Stimulated activated CD4-positive, alpha-beta T cell treated with anti-CD3 and anti-CD28 coated beads, Interleukin-12 subunit alpha, Interleukin-12 subunit beta, amount 100 ng/mL, for 24 hours (primary cell): ENCODE measurements at regions not wholly inside any gene's neighbourhood (a gene's known extent, or its start where the extent isn't known, plus 50 kb on each side); places are given as distances from the start of the nearest gene placed in this dataset.

ENCODE experiments used
- DNase-seq, 2 experiments: peaks; one replicate each; pipeline ENCODE4 v3.0.0-alpha.2; 2020; ENCODE audit warnings: low read depth in 2 of 2

DNA sequence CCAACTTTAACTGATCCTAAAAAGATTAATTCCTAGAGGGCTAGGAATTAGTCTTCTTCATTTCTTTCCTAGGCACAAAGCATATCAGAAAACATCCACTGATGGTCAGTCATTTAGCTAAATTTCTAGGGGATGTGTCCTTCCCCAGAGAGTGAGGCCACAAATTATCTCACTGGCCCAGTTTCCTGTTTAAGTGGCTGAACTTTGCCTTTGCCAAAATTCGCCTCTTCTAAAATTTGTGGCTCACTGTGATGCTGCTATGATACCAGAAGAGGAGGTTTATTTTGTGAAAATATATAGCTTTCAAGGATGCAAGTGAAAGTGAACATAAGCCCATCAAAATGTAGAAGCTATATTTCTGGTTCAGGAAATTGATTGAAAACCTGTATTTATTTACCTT, 98.1 kb upstream of the FER start:
- DNase-seq: no peak

DNA sequence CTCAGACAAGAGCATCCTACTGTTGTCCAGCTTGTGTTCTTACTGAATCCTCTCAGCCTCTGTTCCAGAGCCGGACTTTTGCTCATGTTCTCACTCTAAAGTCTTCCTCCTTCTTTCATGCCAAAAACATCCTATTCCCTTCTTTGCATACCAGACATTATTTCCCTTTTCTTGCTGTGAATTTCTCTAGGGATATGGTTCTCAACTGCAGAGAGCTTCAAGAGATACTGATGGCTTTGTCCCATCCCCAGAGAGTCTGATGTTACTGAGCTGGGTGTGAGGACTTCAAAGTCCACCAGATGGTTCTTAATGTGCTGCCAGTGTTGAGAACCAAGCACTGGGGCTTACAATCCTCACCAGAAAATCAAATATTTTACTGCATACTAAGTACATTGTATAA, 98.6 kb upstream of the FER start:
- DNase-seq: no peak

DNA sequence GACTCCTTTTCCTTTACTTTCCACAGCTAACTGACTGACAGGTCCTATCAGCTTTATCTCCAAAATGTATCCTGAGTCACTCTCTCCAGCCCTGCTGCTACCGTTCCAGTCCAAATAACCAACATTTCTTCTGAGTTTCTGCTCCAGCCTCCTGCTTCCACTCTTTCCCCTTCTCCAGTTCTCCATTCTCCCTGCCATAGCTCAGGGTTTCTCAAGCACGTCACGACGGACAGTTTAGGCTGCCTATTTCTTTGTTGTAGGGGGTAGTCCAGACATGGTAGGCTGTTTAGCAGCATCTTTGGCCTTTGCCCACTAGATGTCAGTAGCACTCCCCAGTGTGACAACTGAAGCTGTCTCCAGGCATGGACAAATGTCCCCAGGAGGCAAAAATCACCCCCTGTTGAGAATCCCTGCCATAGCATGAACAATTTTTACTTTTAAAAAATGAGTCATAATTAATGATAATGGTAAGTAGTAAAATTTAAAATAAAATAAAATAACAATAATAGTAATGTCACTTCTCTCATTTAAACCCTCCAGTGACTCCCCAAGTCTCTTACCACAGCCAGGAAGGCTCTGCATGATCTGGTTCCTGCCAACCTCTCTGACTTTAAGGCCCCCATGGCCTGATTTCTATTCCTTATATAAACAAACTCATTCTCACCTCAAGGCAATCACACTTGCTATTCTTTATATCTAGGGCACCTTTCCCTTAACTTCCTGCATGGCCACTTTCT, 105.4 kb upstream of the FER start:
- DNase-seq: peak; percentile 5 to 46

DNA sequence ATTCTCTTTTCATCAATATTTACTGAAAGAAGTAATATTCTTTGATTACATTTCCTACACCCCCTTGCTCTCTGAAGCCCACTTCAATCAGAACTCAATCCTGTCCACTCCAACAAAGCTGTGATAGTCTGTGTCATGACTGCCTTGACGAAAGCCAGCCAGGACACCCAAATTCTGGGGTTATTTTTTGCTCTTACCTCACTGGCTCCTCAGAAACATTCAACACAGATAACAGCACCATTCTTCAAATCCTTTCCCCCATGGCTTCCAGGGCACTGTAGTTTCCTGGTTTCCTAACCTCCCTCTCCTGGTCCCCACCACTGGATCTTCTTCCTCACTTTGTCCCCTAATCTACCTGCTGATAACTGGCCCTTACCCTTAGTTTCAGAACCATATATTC, 106.1 kb upstream of the FER start:
- no peak for DNase-seq

DNA sequence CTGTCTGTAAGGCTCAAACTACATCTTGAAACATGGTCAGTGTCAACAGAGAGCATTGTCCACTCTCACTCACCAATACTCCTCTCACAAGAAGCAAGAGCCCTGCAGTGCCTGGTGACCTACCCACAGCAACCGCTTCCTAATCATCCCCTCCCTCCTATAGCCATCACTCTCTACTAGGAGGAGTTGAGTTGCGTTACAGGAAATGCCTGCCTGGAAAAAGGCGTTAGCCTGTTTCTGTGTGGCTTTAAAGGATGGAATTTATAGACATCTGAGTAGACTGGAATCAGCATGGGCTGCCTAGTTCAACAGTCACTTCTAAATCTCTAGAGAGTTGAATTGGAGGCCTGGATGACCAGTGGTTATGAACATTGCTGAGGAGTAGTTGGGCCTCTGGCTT, 108.3 kb upstream of the FER start:
- DNase-seq: no peak

DNA sequence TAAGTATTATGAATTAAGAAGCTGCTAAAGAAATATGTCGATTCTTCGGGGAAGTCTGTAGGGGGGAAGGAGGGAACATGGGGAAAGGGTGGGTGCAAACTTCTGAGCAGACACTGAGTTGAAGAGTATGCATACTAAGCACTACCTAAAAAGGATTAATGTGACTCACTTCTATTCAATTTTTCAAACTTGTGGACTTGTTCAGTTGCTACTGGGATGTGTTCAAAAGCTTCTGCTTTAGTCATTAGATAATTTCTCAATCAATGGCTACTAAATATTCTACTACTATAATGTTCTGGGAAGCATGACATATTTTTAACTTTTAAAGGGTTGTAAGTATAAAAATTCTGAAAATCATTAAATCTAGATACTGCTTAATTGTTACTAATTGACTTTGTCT, 109.7 kb upstream of the FER start:
- DNase-seq: no peak

DNA sequence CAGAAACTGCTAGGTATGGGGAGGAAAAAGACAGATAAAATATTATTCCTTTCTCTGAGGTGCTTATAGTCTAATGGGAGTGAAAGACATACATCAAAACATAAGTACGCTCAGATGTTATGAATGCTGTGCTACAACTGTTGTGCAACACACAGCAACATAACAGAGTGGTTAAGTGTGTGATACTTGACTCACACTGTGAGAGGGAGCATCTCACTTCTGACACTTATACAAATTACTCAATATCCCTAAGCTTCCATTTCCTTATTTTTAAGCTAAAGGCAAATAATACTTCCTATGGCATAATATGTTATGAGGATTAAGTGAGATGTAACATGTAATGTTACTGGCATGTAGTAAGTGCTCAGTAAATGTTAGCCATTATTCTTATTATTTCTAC, 110.6 kb upstream of the FER start:
- no peak for DNase-seq

DNA sequence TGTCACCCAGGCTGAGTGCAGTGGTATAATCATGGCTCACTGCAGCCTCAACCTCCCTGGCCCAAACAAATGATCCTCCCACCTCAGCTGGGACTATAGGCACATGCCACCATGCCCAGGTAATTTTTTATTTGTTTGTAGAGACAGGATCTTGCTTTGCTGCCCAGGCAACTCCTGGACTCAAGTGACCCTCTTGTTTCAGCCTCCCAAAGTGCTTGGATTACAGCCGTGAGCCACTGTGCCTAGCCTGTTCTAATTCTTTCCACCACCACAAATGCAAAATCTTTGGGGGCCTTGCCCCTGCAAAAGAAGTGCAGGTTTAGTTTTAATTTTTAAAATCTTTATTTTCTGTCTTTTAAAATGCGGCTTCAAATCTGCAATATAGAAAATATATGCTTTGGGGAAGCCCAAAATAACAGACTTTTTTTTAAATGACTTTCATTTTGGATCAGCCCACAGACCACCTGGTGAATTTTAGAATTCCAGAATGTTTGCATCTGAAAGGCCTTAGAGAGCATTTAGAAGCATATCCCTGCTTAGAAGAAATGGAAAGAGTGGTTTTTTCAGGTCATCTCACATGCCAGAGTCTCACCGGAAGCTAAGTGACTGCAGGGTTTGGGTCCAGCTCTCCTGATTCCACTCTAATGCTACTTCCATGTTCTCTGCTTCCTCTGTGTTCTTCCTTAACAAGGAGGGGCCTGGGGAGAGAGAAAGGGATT, 111.4 kb upstream of the FER start:
- DNase-seq: no peak

DNA sequence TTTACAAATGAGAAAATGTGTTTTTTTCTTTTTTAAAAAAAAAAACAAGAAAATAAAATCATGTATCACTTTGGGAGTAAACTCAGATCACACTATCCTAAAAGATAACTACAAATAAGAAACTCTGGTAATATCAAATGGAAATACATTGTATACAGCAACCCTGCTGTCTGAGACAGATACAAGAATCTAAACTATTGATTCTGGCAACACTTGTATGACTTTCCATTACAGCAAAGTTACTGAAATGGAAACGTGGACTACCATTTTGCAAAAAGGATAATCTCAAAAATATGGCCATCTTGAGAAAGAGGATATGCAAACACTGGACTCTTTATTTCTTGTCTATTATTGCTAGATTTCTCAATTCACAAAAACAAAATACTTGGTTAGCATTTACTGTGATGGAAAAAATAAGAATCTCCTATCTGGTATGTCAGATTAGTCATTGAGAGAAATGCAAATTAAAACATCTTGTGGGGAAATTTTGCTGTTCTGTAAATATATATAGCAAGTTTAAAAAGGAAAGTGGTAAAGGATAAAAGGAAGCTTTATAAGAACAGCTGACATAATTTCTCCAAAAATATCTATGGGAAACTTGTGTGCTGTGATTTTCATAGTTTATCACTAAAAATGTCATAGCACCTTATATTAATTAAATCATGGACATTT, 112.9 kb upstream of the FER start:
- DNase-seq: no peak

DNA sequence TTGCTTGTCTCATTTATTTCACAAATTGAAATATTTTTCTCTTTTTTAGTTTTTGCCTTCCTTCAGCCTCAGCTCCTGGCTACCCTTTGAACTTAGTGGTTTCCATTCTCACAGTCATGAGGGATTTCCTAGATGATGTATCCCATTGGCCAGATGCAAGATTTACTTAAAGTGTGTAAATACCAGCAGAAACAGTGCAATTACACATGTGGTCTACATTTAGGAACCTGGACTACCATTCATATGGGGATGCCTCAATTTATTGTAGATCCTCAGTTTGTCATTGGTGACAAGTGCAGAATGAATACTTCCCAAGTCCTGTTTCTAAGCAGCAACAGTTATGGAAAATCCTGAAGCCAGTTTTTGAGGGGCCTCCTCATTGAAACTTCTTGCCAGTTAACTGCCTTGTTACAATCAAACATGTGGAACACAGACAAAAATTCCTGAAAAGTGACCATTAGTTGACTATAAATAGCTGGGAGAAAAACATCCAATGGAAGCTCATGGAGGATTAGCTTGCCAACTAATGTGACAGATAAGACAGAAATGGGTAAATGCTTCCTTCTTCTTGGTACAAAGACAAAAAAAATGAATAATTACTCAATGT, 113.6 kb upstream of the FER start:
- no peak for DNase-seq

DNA sequence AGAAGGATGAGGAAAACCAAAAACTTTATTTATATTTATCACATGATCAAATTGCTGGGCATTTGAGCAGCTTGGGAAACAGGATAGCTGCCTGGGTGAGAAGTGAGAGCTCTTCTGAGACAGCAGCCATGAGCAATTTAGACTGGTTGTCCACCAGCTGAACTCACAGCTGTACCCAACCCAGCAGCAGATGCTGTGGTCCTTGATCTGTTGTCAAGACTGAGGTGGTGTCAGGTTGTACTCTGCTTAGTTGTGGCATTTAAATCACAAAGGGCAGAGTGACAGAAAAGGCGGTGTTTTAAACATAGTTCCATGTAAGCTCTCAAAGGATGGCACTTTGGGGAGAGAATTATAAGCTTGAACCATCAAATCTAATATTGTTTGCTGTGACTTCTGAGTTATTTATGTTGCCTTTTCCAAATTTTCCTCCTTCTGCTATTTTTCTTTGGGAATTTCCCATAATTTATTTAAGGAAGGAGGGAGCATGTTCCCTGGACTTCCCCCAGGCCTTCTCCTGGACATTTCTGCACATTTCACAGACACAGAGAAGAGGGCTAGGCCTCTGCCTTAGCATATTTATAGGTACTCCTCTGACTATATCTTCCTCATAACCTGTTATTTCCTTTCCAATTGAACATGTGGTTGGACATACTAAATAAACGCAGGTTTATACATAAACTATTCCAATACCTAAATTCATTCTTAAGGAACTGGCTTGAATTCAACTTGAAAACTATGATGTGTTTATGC, 117.7 kb upstream of the FER start:
- no peak for DNase-seq

DNA sequence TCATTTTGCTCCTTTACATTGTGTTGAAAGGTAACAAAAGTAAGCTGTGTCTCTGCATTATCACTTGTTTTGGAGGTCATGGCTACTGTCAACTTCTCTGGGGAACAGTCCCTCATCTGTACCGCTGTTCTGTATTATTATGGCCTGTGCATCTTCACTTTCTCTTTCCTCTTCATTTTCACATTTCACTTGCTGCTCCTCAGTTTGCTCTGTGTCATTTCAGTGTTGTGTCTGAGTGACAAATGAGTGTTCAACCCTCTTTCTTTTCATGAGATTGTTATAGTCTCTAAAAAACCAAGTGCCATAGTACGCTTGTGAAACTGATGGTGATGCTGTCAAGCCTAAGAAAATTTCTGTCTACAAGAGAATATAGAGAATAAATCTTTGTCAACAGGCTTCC, 122.0 kb upstream of the FER start:
- no peak for DNase-seq

DNA sequence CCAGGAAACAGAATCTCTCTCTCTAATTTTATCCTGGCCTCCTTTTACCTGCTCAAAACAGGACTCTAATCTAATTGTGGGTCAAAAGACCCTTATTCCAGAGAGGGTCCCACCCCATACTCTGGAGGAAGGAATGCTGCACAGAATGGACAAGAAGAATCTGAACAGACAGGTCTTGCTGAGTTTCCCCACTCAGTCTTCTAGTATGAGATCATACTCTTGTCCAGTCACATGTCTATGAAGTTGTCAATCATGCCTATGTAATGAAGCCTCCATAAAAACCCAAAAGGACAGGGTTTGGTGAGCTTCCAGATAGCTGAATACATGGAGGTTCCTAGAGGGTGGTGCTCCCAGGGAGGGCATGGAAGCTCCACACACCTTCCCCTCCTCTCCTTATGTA, 123.9 kb upstream of the FER start:
- no peak for DNase-seq

DNA sequence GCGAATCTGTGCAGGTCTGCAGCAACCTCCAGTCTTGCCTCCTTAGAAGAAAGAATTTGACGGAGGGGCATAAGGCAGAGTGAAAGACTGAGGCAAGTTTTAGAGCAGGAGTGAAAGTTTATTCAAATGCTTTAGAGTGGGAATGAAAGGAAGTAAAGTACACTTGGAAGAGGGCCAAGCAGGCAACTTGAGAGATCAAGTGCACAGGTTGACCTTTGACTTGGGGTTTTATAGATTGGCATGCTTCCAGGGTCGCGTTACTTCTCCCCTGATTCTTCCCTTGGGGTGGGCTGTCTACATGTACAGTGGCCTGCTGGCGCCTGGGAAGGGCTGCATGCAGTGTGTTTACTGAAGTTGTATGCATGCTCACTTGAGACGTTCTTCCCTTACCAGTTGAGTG, 127.2 kb upstream of the FER start:
- no peak for DNase-seq

DNA sequence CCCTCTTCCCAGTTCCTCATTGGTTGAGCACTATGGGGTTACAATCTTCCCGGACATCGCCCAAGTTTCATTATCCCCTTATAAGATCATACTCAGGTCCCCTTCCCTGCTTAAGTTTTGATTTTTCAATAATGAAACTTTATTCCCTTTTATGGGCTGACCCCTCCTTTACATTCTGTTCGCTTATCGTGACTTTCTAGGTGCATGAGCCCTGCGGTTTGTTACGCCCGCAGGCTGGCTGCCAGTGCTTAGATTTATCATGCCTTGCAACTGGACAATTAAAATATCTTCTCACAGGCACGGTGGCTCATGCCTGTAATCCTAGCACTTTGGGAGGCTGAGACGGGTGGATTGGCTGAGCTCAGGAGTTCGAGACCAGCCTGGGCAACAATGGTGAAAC, 127.9 kb upstream of the FER start:
- no peak for DNase-seq

DNA sequence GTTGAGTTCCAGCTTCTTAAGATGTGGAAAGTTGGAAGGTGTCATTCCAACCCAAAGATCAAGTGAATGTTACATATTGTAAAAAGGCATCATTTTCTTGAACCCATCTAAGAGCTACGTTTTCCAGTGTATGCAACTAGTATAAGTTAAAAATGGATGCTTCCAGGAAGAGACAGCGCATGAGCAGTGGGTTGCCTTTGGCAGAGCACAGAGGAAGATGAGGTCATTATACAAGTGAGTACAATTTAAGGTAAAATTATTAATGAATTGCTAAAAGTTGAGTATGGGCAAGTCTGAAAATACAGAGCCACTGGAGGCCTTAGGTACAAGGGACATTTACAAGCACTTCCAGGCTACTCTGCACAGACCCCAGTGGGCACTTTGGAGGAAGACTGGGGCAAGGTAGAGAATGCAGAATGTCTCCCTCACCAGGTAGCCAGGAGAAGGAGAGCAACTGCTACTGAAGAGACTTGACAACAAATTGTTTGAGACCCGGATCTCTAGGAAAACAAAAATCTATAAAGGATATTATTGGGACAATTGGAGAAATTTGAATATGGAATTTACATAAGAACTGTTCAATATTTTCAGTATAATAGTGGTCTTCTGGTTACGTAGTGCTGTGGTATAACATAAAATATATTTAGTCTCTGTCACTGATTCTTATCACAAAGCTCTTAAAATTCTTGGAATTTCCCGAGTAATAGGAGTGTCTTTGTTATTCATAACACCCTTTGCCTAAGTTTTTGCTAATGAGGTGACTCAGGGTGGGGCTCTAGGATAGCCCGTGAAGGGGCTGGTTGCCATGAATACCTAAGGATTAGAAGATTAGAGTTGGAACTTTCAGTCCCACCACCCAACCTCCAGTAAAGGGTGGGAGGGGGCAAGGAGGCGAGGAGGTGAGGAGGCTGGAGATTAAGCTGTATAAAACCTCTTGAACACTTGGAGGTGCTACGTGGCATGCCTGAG, 129.9 kb upstream of the FER start:
- DNase-seq: no peak

DNA sequence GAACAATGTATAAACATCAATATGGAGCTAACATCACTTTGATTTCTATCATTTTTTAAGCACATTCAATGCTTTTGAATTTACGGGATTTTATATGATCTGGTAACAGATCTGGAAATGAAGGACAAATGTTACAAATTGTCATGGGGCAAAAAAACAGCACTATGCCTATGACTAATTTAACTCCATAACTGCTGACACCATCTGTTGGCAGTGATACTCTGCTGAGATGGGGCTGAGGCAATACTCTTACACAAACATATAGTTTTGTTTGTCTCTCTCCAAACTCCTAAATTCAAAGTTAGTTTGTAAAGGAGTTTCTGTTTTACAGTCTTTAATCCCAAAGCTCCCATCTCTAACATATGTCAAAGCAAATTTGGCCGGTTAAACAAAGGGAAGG, 132.5 kb upstream of the FER start:
- DNase-seq: no peak

DNA sequence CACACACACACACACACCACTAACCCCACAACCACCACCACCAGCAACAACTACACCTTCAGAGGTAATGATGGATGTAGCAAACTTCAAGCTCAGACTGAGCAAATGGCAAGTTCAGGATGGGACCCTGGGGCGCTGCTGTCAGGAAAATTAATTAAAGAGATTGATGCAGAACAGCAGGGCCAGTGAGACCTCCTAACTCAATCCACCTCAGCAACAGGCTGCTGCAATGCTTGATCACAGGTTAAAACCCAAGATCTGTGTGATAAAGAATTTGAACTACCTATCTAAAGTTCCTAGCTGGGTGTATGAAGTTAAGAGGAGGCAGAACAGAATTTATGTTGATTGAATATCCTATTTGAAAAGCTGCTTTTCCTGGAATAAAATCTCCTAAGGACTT, 140.3 kb upstream of the FER start:
- no peak for DNase-seq

DNA sequence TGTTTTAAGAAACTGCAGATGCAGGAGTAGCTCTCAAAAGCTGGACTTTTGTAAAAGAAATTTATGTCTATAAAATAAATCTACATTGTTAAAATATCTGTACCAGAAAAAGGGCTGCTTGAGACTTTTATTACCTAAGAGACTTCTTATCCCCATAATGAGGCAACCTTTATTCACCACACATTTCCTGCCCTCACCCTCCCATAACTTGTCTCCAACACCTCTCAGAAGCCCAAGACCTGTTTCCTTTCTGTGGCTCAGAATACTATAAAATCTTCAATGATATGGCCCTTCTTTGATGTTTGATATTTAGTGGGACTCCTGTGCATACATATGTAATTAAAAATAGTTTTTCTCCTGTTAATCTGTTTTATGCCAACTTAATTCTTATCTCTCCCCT, 141.5 kb upstream of the FER start:
- no peak for DNase-seq

DNA sequence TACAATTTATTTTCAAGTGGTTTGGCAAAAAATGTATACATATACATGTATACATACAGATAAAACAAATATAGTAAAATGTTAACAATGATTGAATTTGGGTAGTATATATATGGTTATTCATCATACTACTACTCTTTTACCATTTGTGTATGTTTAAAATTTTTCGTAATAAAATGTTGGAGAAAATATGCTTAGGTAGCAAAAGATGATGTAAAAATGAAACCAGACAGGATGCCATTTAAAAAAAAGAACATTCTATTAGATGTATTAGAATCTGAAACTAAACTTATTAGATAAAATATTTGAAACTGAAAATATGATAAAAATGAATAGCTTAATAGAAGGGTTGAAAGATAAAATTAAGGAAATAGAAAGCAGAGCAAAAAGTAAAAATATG, 144.9 kb upstream of the FER start:
- DNase-seq: no peak

DNA sequence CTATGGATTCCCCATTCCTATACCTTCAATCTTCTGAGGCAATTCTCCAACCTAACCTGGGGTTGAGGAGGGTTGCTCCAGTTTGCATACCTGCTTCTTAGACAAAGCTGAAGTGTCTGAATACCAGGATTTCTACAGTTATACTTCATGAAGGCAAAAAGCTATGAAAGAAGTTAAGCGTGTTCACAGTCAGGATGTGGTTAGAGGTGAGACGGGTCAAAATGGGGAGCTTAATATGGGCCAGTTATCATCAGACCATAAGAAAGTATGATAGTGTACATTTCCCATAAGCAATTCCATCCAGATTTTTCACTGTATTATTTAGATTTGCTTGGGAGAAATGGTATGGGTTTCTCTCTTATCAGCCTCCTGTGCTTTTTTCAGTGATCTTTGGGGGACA, 156.9 kb upstream of the FER start:
- no peak for DNase-seq
